GM12872 (cell line): ENCODE measurements at regions not wholly inside any gene's neighbourhood (a gene's known extent, or its start where the extent isn't known, plus 50 kb on each side); places are given as distances from the start of the nearest gene placed in this dataset.

Experiments used
- CTCF ChIP-seq: IDR thresholded peaks from 3 replicates; pipeline ENCODE4 v1.5.1; 2011; ENCODE audit warnings: low read depth, mild to moderate bottlenecking, low read length, moderate library complexity; ENCODE audit not compliant: insufficient read depth

DNA sequence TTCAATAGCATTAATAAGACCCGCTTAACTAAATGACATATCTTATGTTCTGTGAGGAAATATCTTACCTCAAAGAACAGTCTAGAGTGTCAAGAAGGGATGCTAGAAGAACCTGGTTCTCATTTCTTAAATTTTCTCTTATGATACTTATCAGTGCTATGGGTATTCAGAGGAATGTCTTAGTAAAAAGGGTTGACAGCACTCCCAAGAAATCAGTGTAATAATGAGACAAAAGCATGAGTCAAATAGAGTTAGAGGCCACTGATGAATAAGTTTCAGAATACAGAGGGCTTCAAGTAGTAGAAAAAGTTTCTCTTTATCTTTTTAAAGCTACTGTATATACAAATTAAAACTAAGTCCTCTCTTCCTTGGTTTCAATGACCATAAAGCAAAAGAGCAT lies 242.8 kb downstream of the GJA1 start:
- TF ChIP-seq CTCF = no peak

GRCh38 chr6:121680058-121680457 lies 244.6 kb downstream of the GJA1 start:
- TF ChIP-seq CTCF = no peak

DNA sequence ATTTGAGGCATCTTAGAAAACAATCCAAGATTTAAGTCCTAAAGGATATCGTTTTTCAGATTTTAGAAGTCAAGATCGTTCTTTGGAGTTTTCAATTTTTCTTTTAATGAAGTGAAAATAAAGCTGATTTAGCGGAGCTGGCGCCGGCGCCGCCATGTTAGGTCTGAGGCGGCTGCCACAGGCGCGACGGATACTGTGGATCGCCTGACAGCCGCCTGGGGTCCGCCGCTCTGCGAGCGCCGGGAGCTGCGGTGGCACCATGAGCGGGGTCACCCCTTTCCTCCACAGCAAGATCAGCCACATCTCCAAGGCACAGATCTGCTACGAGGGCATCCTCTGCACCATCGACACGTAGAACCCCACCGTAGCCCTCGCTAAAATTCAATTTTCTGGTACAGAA lies 247.2 kb downstream of the GJA1 start:
- TF ChIP-seq CTCF = no peak

DNA sequence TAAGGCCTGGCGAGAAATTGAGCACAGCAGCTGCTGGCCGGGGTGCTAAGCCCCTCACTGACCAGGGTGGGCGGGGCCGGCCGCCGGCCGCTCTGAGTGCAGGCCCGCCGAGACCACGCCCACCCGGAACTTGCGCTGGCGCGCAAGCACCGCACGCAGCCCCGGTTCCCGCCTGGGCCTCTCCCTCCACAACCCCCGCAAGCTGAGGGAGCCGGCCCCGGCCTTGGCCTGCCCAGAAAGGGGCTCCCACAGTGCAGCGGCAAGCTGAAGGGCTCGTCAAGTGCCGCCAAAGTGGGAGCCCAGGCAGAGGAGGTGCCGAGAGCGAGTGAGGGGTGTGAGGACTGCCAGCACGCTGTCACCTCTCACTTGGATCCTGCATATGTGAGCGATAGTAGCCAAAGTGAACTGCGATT lies 251.2 kb downstream of the GJA1 start:
- no peak for TF ChIP-seq CTCF

- TF ChIP-seq CTCF = no peak
Measured at GRCh38 chr6:121688974-121689373, 253.5 kb downstream of the GJA1 start.

DNA sequence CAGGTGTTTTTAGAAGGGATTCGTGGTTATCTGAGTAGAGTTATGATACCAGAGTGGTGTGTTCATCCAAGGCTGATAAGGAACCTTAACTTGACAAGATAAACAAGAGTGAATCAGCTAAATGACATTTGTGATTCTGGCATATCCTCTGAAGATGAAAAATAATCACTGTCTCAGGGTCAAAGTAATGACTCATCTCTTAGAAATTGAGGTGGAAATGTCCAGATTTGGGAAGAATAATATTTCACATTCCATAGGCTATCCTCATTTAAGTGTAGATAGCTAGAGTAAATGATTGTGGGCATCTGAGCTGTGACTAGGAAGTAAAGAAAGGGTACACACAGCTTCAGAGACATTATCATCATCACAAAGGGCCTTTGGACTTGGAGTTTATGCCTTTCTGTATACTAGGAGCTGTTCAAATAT lies 255.7 kb downstream of the GJA1 start:
- no peak for TF ChIP-seq CTCF

DNA sequence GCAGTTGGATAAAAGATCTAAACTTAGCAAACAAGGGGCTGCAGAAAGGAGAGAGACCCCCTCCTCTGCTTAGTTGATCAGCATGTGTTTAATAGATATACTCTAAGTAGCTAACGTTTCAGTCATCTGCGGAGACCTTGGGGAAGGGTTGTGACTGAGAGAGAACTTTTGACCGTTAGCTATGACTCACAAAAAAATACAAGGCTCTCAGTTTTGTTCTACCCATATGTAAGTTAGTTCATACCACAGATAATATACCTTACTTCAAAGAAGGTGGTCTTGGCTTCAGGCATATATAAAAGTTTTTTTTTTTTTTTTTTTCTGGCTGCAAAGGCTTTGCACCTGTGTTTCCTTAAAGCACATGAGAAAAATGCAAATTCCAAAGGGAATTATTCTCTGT lies 258.9 kb downstream of the GJA1 start:
- TF ChIP-seq CTCF = no peak

DNA sequence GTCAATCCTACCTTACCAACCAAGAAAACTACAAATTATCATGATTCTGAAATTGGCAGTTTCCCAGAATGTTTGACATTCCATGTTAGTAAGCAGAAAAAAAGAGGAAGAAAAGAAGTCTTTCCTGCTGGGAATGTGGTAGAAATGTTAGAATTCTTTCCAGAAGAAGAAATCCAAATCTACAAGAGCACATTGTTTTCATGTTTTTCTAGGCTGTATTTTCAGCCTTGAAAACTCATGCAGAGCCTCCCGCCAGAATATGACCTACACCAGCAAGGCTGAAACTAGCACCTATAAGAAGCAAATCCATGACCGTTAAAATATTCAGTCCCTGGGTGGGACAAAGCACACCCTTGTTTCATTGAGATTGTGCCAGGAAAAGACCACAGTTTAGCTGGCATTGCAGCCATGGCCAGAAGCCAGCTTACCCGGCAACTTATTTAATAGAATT lies 259.4 kb downstream of the GJA1 start:
- TF ChIP-seq CTCF = no peak
